WTC11 (cell line): ENCODE measurements at regions not wholly inside any gene's neighbourhood (a gene's known extent, or its start where the extent isn't known, plus 50 kb on each side); places are given as distances from the start of the nearest gene placed in this dataset.

ENCODE experiments used
- ATAC-seq: fragments of 200-7000 bp; cut with Tn5 transposase; 2 replicates; pipeline ENCODE4 v1.10.0; 2021; ENCODE audit warnings: mild to moderate bottlenecking, moderate library complexity
- CTCF ChIA-PET: fragments of 300-600 bp; sonication (Branson Sonifier 250); formaldehyde crosslinking; loops from one replicate; lab custom pipeline; 2021; ENCODE audit warnings: antibody characterized with exemption; lab: Charles Lee
- POLR2A ChIA-PET: fragments of 350-600 bp; sonication (Branson Sonifier 250); formaldehyde crosslinking; loops from one replicate; lab custom pipeline; 2021; ENCODE audit warnings: antibody characterized with exemption; lab: Charles Lee
- DNase-seq: peaks from one replicate; pipeline ENCODE4 v3.0.0; 2021; ENCODE audit warnings: low spot score
- H3K27ac Mint-ChIP-seq: 2 replicates; pipeline ENCODE4 v1.8.0; 2021; ENCODE audit warnings: mixed read lengths
- H3K27me3 Mint-ChIP-seq: 2 replicates; pipeline ENCODE4 v1.8.0; 2021; ENCODE audit warnings: low read depth, mild to moderate bottlenecking, moderate library complexity, mixed read lengths
- H3K36me3 Mint-ChIP-seq: 2 replicates; pipeline ENCODE4 v1.8.0; 2021; ENCODE audit warnings: mixed read lengths
- H3K4me1 Mint-ChIP-seq: 2 replicates; pipeline ENCODE4 v1.8.0; 2022; ENCODE audit warnings: mixed read lengths
- H3K4me3 Mint-ChIP-seq: 2 replicates; pipeline ENCODE4 v1.8.0; 2021; ENCODE audit warnings: mild to moderate bottlenecking, moderate library complexity, mixed read lengths
- H3K9me3 Mint-ChIP-seq: 2 replicates; pipeline ENCODE4 v1.8.0; 2021; ENCODE audit warnings: mixed read lengths
- AFF4 ChIP-seq: sonication (generic); formaldehyde crosslinking; IDR thresholded peaks from 2 replicates; pipeline ENCODE4 v1.8.1; 2023; ENCODE audit warnings: mild to moderate bottlenecking, missing genetic modification reagents, borderline replicate concordance
- FOXK1 ChIP-seq: sonication (generic); formaldehyde crosslinking; IDR thresholded peaks from 2 replicates; pipeline ENCODE4 v1.8.0; 2022; ENCODE audit warnings: mild to moderate bottlenecking, moderate library complexity, missing genetic modification reagents
- HMGA2 ChIP-seq: fragments of 250-450 bp; sonication (Bioruptor Pico); IDR thresholded peaks from 2 replicates; pipeline ENCODE4 v1.4.0; 2021; ENCODE audit warnings: mild to moderate bottlenecking, moderate library complexity
- MAX ChIP-seq: sonication (generic); formaldehyde crosslinking; IDR thresholded peaks from 2 replicates; pipeline ENCODE4 v1.8.0; 2022; ENCODE audit warnings: mild to moderate bottlenecking, missing genetic modification reagents
- MLX ChIP-seq: sonication (generic); formaldehyde crosslinking; IDR thresholded peaks from 2 replicates; pipeline ENCODE4 v1.8.1; 2023; ENCODE audit warnings: mild to moderate bottlenecking, missing genetic modification reagents, moderate library complexity
- TEAD4 ChIP-seq: sonication (generic); formaldehyde crosslinking; IDR thresholded peaks from 2 replicates; pipeline ENCODE4 v1.8.0; 2022; ENCODE audit warnings: mild to moderate bottlenecking, missing genetic modification reagents
- TP53 ChIP-seq: sonication (generic); formaldehyde crosslinking; IDR thresholded peaks from 2 replicates; pipeline ENCODE4 v1.8.1; 2023; ENCODE audit warnings: mild to moderate bottlenecking, missing genetic modification reagents
- ZNF219 ChIP-seq: sonication (generic); formaldehyde crosslinking; IDR thresholded peaks from 2 replicates; pipeline ENCODE4 v1.8.0; 2023; ENCODE audit warnings: missing genetic modification reagents, mild to moderate bottlenecking, borderline replicate concordance
- ZNF281 ChIP-seq: sonication (generic); formaldehyde crosslinking; IDR thresholded peaks from 2 replicates; pipeline ENCODE4 v1.8.0; 2023; ENCODE audit warnings: mild to moderate bottlenecking, missing genetic modification reagents
- ZNF423 ChIP-seq: fragments of 250-450 bp; sonication (Bioruptor Pico); IDR thresholded peaks from 2 replicates; pipeline ENCODE4 v2.1.2; 2022; ENCODE audit warnings: mild to moderate bottlenecking, moderate library complexity
- TF ChIP-seq, protein P1 (sequence below): sonication (generic); formaldehyde crosslinking; IDR thresholded peaks from 2 replicates; pipeline ENCODE4 v1.8.1; 2022; ENCODE audit warnings: mild to moderate bottlenecking, moderate library complexity, missing genetic modification reagents
- TF ChIP-seq, protein P2 (sequence below): fragments of 250-450 bp; sonication (Bioruptor Pico); IDR thresholded peaks from 2 replicates; pipeline ENCODE4 v2.1.2; 2022; ENCODE audit warnings: mild to moderate bottlenecking, moderate library complexity
- TF ChIP-seq, protein P3 (sequence below): fragments of 250-450 bp; sonication (Bioruptor Pico); IDR thresholded peaks from 2 replicates; pipeline ENCODE4 v1.9.0; 2021; ENCODE audit warnings: mild to moderate bottlenecking, borderline replicate concordance
- TF ChIP-seq, protein P4 (sequence below): sonication (generic); formaldehyde crosslinking; IDR thresholded peaks from 2 replicates; pipeline ENCODE4 v1.8.0; 2022; ENCODE audit warnings: mild to moderate bottlenecking, missing genetic modification reagents

- TF ChIP-seq TP53 (CRISPR knock-in tag) (no peak), MLX (no peak), ZNF281 (CRISPR knock-in tag) (no peak)
These were observed 229.6 kb upstream of the DIAPH2 start (continued) for GRCh38 chrX:96455078-96455477.

GRCh38 chrX:96464880-96465558 is 219.6 kb upstream of the DIAPH2 start:
- H3K36me3 Mint-ChIP-seq = no peaks in the 10 kb centered on the region
- ATAC-seq (no peak), DNase-seq (no peak)
- H3K4me3 Mint-ChIP-seq = no peak overlapping the region
- H3K9me3 Mint-ChIP-seq = no peaks in the 10 kb centered on the region
- POLR2A ChIA-PET = no interaction called here
- 0 out of 2 replicates have a peak, but pooled peaks cover 3% of the 10 kb centered on the region for H3K4me1 Mint-ChIP-seq
- CTCF ChIA-PET = no interaction called here
- no peaks in the 10 kb centered on the region for H3K27me3 Mint-ChIP-seq
- no peak overlapping the region for H3K27ac Mint-ChIP-seq
- TF ChIP-seq ZNF219 (no peak), TEAD4 (CRISPR knock-in tag) (no peak)
- TF ChIP-seq, protein P1, sequence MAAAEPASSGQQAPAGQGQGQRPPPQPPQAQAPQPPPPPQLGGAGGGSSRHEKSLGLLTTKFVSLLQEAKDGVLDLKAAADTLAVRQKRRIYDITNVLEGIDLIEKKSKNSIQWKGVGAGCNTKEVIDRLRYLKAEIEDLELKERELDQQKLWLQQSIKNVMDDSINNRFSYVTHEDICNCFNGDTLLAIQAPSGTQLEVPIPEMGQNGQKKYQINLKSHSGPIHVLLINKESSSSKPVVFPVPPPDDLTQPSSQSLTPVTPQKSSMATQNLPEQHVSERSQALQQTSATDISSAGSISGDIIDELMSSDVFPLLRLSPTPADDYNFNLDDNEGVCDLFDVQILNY (CRISPR knock-in tag) = no peak

DNA sequence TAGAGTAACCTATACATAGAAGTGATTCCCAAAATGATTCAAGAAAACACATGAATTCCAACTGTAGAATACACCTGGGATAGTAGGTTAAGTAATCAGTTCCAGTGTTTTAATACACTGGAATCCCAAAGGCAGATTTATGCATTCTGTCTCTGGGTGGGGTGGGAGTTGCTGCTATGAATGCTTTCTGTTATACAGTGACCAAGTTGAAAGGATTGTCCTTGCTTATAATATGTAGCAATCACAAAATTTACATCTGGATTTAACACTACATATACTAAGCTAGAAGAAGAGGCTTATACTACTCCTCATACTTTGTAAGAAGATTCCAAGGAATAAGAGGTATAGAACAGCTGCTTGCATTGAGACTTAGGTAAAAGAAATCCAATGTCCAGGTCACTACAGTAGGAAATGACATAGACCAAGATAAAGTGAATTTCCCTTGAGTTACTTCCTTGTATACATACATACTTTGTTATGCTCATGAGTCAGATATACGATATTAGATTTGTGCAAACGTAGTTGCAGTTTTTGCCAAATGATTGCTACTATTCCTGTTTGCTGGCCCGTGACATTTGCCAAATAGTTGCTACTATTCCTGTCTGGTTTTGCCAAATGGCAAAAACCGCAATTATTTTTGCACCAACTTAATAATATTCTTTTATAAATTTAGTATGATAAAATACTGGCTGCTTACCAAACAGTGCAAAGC is 210.5 kb upstream of the DIAPH2 start:
- Mint-ChIP-seq H3K9me3 (no peaks in the 10 kb centered on the region), H3K36me3 (no peaks in the 10 kb centered on the region), H3K4me1 (no peaks in the 10 kb centered on the region), H3K27ac (no peak overlapping the region), H3K4me3 (no peak overlapping the region), H3K27me3 (no peaks in the 10 kb centered on the region)
- ChIA-PET POLR2A (no interaction called here), CTCF (no interaction called here)
- DNase-seq (no peak), ATAC-seq (no peak)
- TF ChIP-seq, protein P2, sequence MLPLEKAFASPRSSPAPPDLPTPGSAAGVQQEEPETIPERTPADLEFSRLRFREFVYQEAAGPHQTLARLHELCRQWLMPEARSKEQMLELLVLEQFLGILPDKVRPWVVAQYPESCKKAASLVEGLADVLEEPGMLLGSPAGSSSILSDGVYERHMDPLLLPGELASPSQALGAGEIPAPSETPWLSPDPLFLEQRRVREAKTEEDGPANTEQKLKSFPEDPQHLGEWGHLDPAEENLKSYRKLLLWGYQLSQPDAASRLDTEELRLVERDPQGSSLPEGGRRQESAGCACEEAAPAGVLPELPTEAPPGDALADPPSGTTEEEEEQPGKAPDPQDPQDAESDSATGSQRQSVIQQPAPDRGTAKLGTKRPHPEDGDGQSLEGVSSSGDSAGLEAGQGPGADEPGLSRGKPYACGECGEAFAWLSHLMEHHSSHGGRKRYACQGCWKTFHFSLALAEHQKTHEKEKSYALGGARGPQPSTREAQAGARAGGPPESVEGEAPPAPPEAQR (CRISPR knock-in tag) = no peak
- TF ChIP-seq, protein P3, sequence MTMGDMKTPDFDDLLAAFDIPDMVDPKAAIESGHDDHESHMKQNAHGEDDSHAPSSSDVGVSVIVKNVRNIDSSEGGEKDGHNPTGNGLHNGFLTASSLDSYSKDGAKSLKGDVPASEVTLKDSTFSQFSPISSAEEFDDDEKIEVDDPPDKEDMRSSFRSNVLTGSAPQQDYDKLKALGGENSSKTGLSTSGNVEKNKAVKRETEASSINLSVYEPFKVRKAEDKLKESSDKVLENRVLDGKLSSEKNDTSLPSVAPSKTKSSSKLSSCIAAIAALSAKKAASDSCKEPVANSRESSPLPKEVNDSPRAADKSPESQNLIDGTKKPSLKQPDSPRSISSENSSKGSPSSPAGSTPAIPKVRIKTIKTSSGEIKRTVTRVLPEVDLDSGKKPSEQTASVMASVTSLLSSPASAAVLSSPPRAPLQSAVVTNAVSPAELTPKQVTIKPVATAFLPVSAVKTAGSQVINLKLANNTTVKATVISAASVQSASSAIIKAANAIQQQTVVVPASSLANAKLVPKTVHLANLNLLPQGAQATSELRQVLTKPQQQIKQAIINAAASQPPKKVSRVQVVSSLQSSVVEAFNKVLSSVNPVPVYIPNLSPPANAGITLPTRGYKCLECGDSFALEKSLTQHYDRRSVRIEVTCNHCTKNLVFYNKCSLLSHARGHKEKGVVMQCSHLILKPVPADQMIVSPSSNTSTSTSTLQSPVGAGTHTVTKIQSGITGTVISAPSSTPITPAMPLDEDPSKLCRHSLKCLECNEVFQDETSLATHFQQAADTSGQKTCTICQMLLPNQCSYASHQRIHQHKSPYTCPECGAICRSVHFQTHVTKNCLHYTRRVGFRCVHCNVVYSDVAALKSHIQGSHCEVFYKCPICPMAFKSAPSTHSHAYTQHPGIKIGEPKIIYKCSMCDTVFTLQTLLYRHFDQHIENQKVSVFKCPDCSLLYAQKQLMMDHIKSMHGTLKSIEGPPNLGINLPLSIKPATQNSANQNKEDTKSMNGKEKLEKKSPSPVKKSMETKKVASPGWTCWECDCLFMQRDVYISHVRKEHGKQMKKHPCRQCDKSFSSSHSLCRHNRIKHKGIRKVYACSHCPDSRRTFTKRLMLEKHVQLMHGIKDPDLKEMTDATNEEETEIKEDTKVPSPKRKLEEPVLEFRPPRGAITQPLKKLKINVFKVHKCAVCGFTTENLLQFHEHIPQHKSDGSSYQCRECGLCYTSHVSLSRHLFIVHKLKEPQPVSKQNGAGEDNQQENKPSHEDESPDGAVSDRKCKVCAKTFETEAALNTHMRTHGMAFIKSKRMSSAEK (CRISPR knock-in tag) = no peak
- TF ChIP-seq, protein P4, sequence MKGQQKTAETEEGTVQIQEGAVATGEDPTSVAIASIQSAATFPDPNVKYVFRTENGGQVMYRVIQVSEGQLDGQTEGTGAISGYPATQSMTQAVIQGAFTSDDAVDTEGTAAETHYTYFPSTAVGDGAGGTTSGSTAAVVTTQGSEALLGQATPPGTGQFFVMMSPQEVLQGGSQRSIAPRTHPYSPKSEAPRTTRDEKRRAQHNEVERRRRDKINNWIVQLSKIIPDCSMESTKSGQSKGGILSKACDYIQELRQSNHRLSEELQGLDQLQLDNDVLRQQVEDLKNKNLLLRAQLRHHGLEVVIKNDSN (CRISPR knock-in tag) = no peak
- TF ChIP-seq AFF4 (CRISPR knock-in tag) (no peak), ZNF423 (no peak), FOXK1 (CRISPR knock-in tag) (no peak), HMGA2 (no peak), MAX (CRISPR knock-in tag) (no peak)
